Large intestine (tissue), 3 donors: ENCODE measurements at regions not wholly inside any gene's neighbourhood (a gene's known extent, or its start where the extent isn't known, plus 50 kb on each side); places are given as distances from the start of the nearest gene placed in this dataset.

Experiments
- DNase-seq, 2 donors: peaks; one replicate each; pipeline versions ENCODE4 v3.0.0 to v3.0.0-alpha.2; 2013
- H3K27ac ChIP-seq: one replicate; pipeline ENCODE4 v1.5.1; 2013; ENCODE audit warnings: low read length
- H3K27me3 ChIP-seq: 2 replicates; pipeline ENCODE4 v1.6.1; 2013; ENCODE audit warnings: low read length; ENCODE audit not compliant: control insufficient read depth, insufficient read depth
- H3K36me3 ChIP-seq: 2 replicates; pipeline ENCODE4 v1.6.1; 2013; ENCODE audit warnings: low read length; ENCODE audit not compliant: control insufficient read depth, insufficient read depth
- H3K4me1 ChIP-seq: one replicate; pipeline ENCODE4 v1.6.1; 2013; ENCODE audit warnings: low read length; ENCODE audit not compliant: control insufficient read depth, insufficient read depth
- H3K4me3 ChIP-seq: one replicate; pipeline ENCODE4 v1.5.1; 2013; ENCODE audit warnings: low read length
- H3K9me3 ChIP-seq: one replicate; pipeline ENCODE4 v1.6.1; 2013; ENCODE audit warnings: mild to moderate bottlenecking, low read depth, low read length, moderate library complexity; ENCODE audit not compliant: control insufficient read depth
- WGBS: methylation state at CpG from one replicate; pipeline ENCODE4 v1.1.5; 2013; ENCODE audit warnings: low lambda C conversion rate; ENCODE audit not compliant: insufficient coverage; 5-methylcytosine and 5-hydroxymethylcytosine counted together

- H3K9me3 ChIP-seq: no peaks in the 10 kb centered on the region
- no peaks in the 10 kb centered on the region for H3K27me3 ChIP-seq
- no peaks in the 10 kb centered on the region for H3K4me1 ChIP-seq
- H3K27ac ChIP-seq: no peak overlapping the region
- no peak overlapping the region for H3K4me3 ChIP-seq
- no peak for DNase-seq
- no peaks in the 10 kb centered on the region for H3K36me3 ChIP-seq
- no CpG with 5 or more reads among the region's 1 CpG for WGBS
Observed at GRCh38 chr14:45308745-45309397, 55.9 kb upstream of the MIS18BP1 start.
